Endodermal cell (in vitro differentiated cells): ENCODE measurements at regions not wholly inside any gene's neighbourhood (a gene's known extent, or its start where the extent isn't known, plus 50 kb on each side); places are given as distances from the start of the nearest gene placed in this dataset.

ENCODE experiments used
- DNase-seq: peaks from one replicate; pipeline ENCODE4 v3.0.0-alpha.2; 2017
- H3K27ac ChIP-seq: 2 replicates; pipeline ENCODE4 v1.5.1; 2013; ENCODE audit warnings: mild to moderate bottlenecking, low read depth, low read length, moderate library complexity
- H3K27me3 ChIP-seq: 2 replicates; pipeline ENCODE4 v1.6.1; 2013; ENCODE audit warnings: mild to moderate bottlenecking, low read length, moderate library complexity; ENCODE audit not compliant: insufficient read depth, control insufficient read depth, poor library complexity, severe bottlenecking
- H3K36me3 ChIP-seq: 2 replicates; pipeline ENCODE4 v1.7.0; 2013; ENCODE audit warnings: mild to moderate bottlenecking, low read length, moderate library complexity; ENCODE audit not compliant: control insufficient read depth, insufficient read depth
- H3K4me1 ChIP-seq: one replicate; pipeline ENCODE4 v1.7.0; 2013; ENCODE audit warnings: low read length; ENCODE audit not compliant: control insufficient read depth, insufficient read depth
- H3K4me3 ChIP-seq: 2 replicates; pipeline ENCODE4 v1.5.1; 2013; ENCODE audit warnings: mild to moderate bottlenecking, low read length, moderate library complexity
- H3K9ac ChIP-seq: 2 replicates; pipeline ENCODE4 v1.6.1; 2013; ENCODE audit warnings: mild to moderate bottlenecking, low read length, moderate library complexity; ENCODE audit not compliant: poor library complexity, severe bottlenecking; ENCODE audit errors: extremely low read depth
- H3K9me3 ChIP-seq: 2 replicates; pipeline ENCODE4 v1.6.1; 2013; ENCODE audit warnings: mild to moderate bottlenecking, low read length, moderate library complexity; ENCODE audit not compliant: control insufficient read depth
- H3K27ac Mint-ChIP-seq: 2 replicates; pipeline ENCODE4 v1.8.0; 2020; ENCODE audit warnings: mixed read lengths
- H3K27me3 Mint-ChIP-seq: 2 replicates; pipeline ENCODE4 v1.8.0; 2021; ENCODE audit warnings: mild to moderate bottlenecking, mixed read lengths; ENCODE audit not compliant: insufficient read depth
- H3K36me3 Mint-ChIP-seq: 2 replicates; pipeline ENCODE4 v1.8.0; 2020; ENCODE audit warnings: low read depth, mixed read lengths
- H3K4me1 Mint-ChIP-seq: 2 replicates; pipeline ENCODE4 v1.8.0; 2020; ENCODE audit warnings: mixed read lengths
- H3K4me3 Mint-ChIP-seq: 2 replicates; pipeline ENCODE4 v1.8.0; 2020; ENCODE audit warnings: mild to moderate bottlenecking, moderate library complexity, mixed read lengths
- H3K9me3 Mint-ChIP-seq: 2 replicates; pipeline ENCODE4 v1.8.0; 2020; ENCODE audit warnings: mild to moderate bottlenecking, mixed read lengths
- WGBS, 2 experiments: methylation state at CpG; one replicate each; pipeline versions ENCODE4 v1.1.5 to v1.1.7; 2013; ENCODE audit warnings: missing lambda C conversion rate in 2 of 2, mixed read lengths in 1 of 2; ENCODE audit not compliant: insufficient coverage in 1 of 2, insufficient read length in 1 of 2; 5-methylcytosine and 5-hydroxymethylcytosine counted together
- TF ChIP-seq, protein P1 (sequence below): fragments of 200-600 bp; sonication (generic); conservative IDR thresholded peaks from 2 replicates; pipeline ENCODE4 v1.5.0; 2021; ENCODE audit warnings: antibody characterized with exemption, mild to moderate bottlenecking

DNA sequence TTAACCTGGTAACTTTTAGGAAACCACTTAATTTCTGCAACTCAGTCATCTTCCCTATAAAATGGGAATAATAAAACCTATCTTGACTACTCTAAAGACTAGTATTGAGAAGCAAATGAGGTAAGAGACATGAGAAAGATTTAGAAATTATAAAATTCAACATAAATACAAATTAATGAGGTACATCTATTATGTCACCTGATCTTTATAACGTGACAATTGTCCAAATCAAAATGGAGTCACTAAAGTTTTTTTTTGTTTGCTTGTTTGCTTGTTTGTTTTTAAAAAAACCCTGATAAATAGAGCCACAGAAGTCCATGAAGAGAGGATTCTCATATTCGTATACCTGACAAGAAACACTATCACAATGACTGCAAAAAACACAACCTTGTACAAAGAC lies 242.8 kb downstream of the LRRN1 start:
- Histone ChIP-seq H3K9ac (no peak overlapping the region), H3K9me3 (no peaks in the 10 kb centered on the region), H3K4me1 (no peaks in the 10 kb centered on the region), H3K4me3 (no peak overlapping the region), H3K36me3 (no peaks in the 10 kb centered on the region), H3K27me3 (no peaks in the 10 kb centered on the region), H3K27ac (no peak overlapping the region)
- H3K4me3 Mint-ChIP-seq = no peak overlapping the region
- TF ChIP-seq, protein P1, sequence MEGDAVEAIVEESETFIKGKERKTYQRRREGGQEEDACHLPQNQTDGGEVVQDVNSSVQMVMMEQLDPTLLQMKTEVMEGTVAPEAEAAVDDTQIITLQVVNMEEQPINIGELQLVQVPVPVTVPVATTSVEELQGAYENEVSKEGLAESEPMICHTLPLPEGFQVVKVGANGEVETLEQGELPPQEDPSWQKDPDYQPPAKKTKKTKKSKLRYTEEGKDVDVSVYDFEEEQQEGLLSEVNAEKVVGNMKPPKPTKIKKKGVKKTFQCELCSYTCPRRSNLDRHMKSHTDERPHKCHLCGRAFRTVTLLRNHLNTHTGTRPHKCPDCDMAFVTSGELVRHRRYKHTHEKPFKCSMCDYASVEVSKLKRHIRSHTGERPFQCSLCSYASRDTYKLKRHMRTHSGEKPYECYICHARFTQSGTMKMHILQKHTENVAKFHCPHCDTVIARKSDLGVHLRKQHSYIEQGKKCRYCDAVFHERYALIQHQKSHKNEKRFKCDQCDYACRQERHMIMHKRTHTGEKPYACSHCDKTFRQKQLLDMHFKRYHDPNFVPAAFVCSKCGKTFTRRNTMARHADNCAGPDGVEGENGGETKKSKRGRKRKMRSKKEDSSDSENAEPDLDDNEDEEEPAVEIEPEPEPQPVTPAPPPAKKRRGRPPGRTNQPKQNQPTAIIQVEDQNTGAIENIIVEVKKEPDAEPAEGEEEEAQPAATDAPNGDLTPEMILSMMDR = no peak
- WGBS, 2 experiments = 98 to 100% methylated on average over 1 to 2 of the region's 2 CpGs
- H3K4me1 Mint-ChIP-seq = peaks cover 13% of the 10 kb centered on the region
- peaks cover 3% of the 10 kb centered on the region for H3K27me3 Mint-ChIP-seq
- DNase-seq = no peak
- H3K9me3 Mint-ChIP-seq = peaks cover 2% of the 10 kb centered on the region
- no peak overlapping the region for H3K27ac Mint-ChIP-seq
- no peaks in the 10 kb centered on the region for H3K36me3 Mint-ChIP-seq

DNA sequence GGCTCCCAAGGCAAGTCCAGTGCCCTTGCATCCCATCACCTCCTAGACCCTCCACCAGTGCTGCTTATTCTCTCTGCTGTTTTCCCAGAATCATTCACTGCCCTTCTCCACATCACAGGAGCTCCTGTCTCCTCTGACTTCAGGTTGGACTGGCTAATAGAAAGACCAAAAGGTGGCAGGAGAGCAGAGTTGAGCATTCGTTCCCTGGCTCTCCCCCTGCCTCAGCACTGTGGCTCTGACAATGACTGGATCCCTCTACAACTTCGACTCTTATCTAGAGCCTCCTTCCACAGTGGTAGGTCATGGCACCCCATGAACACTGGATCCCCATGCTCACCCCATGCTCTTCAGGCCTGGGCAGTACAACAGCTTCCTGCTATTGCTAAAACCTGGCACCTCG lies 243.6 kb downstream of the LRRN1 start:
- H3K9ac ChIP-seq = no peak overlapping the region
- TF ChIP-seq, protein P1 = peak; percentile 18
- no peaks in the 10 kb centered on the region for H3K36me3 Mint-ChIP-seq
- H3K27ac ChIP-seq = no peak overlapping the region
- no peaks in the 10 kb centered on the region for H3K27me3 Mint-ChIP-seq
- H3K9me3 Mint-ChIP-seq = peaks cover 2% of the 10 kb centered on the region
- H3K27ac Mint-ChIP-seq = no peak overlapping the region
- H3K27me3 ChIP-seq = no peaks in the 10 kb centered on the region
- no peak overlapping the region for H3K4me3 Mint-ChIP-seq
- 74 to 84% methylated on average over 2 to 3 of the region's 3 CpGs for WGBS, 2 experiments
- H3K4me3 ChIP-seq = no peak overlapping the region
- H3K36me3 ChIP-seq = no peaks in the 10 kb centered on the region
- no peaks in the 10 kb centered on the region for H3K9me3 ChIP-seq
- H3K4me1 ChIP-seq = no peaks in the 10 kb centered on the region
- peaks cover 13% of the 10 kb centered on the region for H3K4me1 Mint-ChIP-seq
- peak; percentile 51 for DNase-seq

DNA sequence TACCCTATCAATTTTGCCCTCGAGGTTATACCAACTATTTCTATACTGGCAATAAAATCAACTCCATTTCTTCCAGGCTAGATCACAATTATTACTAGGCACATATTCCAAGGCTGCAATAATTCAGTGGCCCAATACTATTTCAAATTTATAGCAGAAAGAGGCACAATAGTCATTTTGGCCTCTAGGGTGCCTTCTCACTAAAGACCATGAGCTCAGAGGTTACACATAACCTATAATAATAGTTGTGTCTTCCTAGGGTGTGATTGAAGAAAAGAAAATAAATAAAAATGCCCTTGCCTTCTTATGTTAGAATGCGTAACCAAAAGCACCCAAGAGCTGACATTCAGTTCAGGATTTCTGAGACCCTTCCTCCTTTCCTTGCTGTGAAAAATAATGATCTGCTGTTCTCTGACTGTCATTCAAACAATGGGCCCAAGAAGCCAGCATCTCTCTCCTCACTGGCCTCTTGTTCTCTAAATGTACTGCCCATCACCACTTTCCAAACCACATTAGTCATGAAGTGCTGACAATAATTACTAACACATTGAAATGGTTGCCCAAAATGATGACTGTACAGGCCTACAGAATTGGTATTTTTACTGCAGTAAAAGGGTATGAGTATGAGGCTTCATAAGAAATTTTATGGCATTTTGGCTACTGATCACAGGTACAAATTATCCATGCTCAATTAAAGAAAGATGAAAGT lies 244.8 kb downstream of the LRRN1 start:
- TF ChIP-seq, protein P1 = peak; percentile 57
- WGBS, 2 experiments = 80 to 92% methylated on average over 2 of the region's 2 CpGs
- no peak overlapping the region for H3K4me3 Mint-ChIP-seq
- H3K9me3 ChIP-seq = no peaks in the 10 kb centered on the region
- no peaks in the 10 kb centered on the region for H3K27me3 Mint-ChIP-seq
- H3K27ac ChIP-seq = no peak overlapping the region
- no peak for DNase-seq
- no peak overlapping the region for H3K4me3 ChIP-seq
- no peaks in the 10 kb centered on the region for H3K9me3 Mint-ChIP-seq
- H3K36me3 ChIP-seq = no peaks in the 10 kb centered on the region
- H3K27ac Mint-ChIP-seq = no peak overlapping the region
- no peaks in the 10 kb centered on the region for H3K4me1 ChIP-seq
- no peaks in the 10 kb centered on the region for H3K27me3 ChIP-seq
- H3K4me1 Mint-ChIP-seq = peaks cover 13% of the 10 kb centered on the region
- H3K36me3 Mint-ChIP-seq = no peaks in the 10 kb centered on the region
- H3K9ac ChIP-seq = no peak overlapping the region
